ENCODE measurements at regions not wholly inside any gene's neighbourhood (a gene's known extent, or its start where the extent isn't known, plus 50 kb on each side); places are given as distances from the start of the nearest gene placed in this dataset.

GRCh38 chr10:33935350-33935749 lies 600.9 kb upstream of the NRP1 start:
- H3K4me3 ChIP-seq, result no peak overlapping the region
- H3K36me3 ChIP-seq, result no peaks in the 10 kb centered on the region
- TF ChIP-seq POLR2A (IDR thresholded peaks at IDR 0.05), result no peak
- no peak for TF ChIP-seq CTCF (IDR thresholded peaks at IDR 0.05)
- no peaks in the 10 kb centered on the region for H3K9me3 ChIP-seq
- 74 to 82% methylated on average over 3 of the region's 3 CpGs for WGBS, 2 donors
- intact Hi-C loops (cut with DNase I), result no loop called here
- no peaks in the 10 kb centered on the region for H3K27me3 ChIP-seq
- no peak overlapping the region for H3K27ac ChIP-seq
- H3K4me1 ChIP-seq, result peaks cover 0 to 8% (median 4%) of the 10 kb centered on the region in 3 donors
- DNase-seq, result no peak

GRCh38 chr10:33930079-33930478 lies 595.6 kb upstream of the NRP1 start:
- no peaks in the 10 kb centered on the region for H3K9me3 ChIP-seq
- H3K4me3 ChIP-seq, result no peak overlapping the region
- 64 to 67% methylated on average over 1 of the region's 1 CpG for WGBS, 2 donors
- no peak for DNase-seq
- TF ChIP-seq POLR2A (IDR thresholded peaks at IDR 0.05) (no peak), CTCF (IDR thresholded peaks at IDR 0.05) (no peak)
- H3K36me3 ChIP-seq, result no peaks in the 10 kb centered on the region
- H3K4me1 ChIP-seq, result peaks cover 0 to 9% (median 2%) of the 10 kb centered on the region in 3 donors
- H3K27me3 ChIP-seq, result no peaks in the 10 kb centered on the region
- intact Hi-C loops (cut with DNase I), result no loop called here
- no peak overlapping the region for H3K27ac ChIP-seq

- H3K27ac ChIP-seq, result no peak overlapping the region
- intact Hi-C loops (cut with DNase I), result no loop called here
Observed at GRCh38 chr10:33927347-33927746, 592.9 kb upstream of the NRP1 start.

DNA sequence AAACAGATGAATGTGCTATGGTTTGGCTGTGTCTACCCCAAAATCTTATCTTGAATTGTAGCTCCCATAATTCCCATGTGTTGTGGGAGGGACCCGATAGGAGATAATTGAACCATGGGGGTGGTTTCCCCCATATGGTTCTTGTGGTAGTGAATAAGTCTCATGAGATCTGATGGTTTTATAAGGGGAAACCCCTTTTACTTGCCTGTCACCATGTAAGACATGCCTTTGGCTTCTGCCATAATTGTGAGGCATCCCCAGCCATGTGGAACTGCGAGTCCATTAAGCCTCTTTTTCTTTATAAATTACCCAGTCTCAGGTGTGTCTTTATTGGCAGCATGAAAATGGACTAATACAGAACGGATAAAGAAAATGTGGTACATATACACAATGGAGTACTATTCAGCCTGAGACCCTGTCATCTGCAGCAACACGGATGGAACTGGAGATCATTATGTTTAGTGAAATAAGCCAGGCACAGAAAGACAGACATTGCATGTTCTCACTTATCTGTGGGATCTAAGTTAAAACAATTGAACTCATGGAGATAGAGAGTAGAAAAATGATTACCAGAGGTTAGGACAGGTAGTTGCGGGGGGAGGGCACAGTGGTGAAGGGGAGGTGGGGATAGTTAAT lies 587.6 kb upstream of the NRP1 start:
- no peaks in the 10 kb centered on the region for H3K27me3 ChIP-seq
- no peak for DNase-seq
- no peaks in the 10 kb centered on the region for H3K36me3 ChIP-seq
- H3K27ac ChIP-seq, result no peak overlapping the region
- TF ChIP-seq POLR2A (IDR thresholded peaks at IDR 0.05), result no peak
- no peak for TF ChIP-seq CTCF (IDR thresholded peaks at IDR 0.05)
- WGBS, 2 donors, result 59 to 60% methylated on average over 5 of the region's 5 CpGs
- H3K4me1 ChIP-seq, result peaks cover 0 to under 1% (median 0%) of the 10 kb centered on the region in 3 donors
- intact Hi-C loops (cut with DNase I), result no loop called here
- no peak overlapping the region for H3K4me3 ChIP-seq
- no peaks in the 10 kb centered on the region for H3K9me3 ChIP-seq

More at GRCh38 chr10:33927347-33927746, 592.9 kb upstream of the NRP1 start:
- no peak for DNase-seq
- Histone ChIP-seq H3K9me3 (no peaks in the 10 kb centered on the region), H3K36me3 (no peaks in the 10 kb centered on the region), H3K27me3 (no peaks in the 10 kb centered on the region), H3K4me1 (peaks cover 0 to 9% (median 2%) of the 10 kb centered on the region in 3 donors), H3K4me3 (no peak overlapping the region)
- no peak for TF ChIP-seq POLR2A (IDR thresholded peaks at IDR 0.05)
- TF ChIP-seq CTCF (IDR thresholded peaks at IDR 0.05), result no peak
- WGBS, 2 donors, result 23 to 40% methylated on average over 7 of the region's 7 CpGs

- DNase-seq, result no peak
- intact Hi-C loops (cut with DNase I), result no loop called here
- WGBS, 2 donors, result 75 to 100% methylated on average over 1 of the region's 1 CpG
- Histone ChIP-seq H3K27ac (no peak overlapping the region), H3K9me3 (no peaks in the 10 kb centered on the region), H3K27me3 (no peaks in the 10 kb centered on the region), H3K4me3 (no peak overlapping the region), H3K36me3 (no peaks in the 10 kb centered on the region), H3K4me1 (no peaks in the 10 kb centered on the region)
- TF ChIP-seq POLR2A (IDR thresholded peaks at IDR 0.05), result no peak
- no peak for TF ChIP-seq CTCF (IDR thresholded peaks at IDR 0.05)
Observed at GRCh38 chr10:33920351-33920750, 585.9 kb upstream of the NRP1 start.
